ENCODE measurements at regions not wholly inside any gene's neighbourhood (a gene's known extent, or its start where the extent isn't known, plus 50 kb on each side); places are given as distances from the start of the nearest gene placed in this dataset.

GRCh38 chr1:234691567-234691966 lies 81.6 kb upstream of the IRF2BP2 start:
- TF ChIP-seq POLR2A (conservative IDR thresholded peaks at IDR 0.05), result no peak
- TF ChIP-seq RFX5 (IDR thresholded peaks at IDR 0.05; ENCODE audit: low read depth, low read length), result no peak
- TF ChIP-seq CTCF (IDR thresholded peaks at IDR 0.05 in 2 of 3, conservative IDR thresholded peaks at IDR 0.05 in 1 of 3; ENCODE audit: insufficient read depth in 2 of 3, low read depth in 1 of 3, low read length in 3 of 3), result peak in 2 of 3 experiments; percentile 19 to 30; a peak in 2 of 6 replicates

All from K562 (cell line).